Neural cell (in vitro differentiated cells): ENCODE measurements at regions not wholly inside any gene's neighbourhood (a gene's known extent, or its start where the extent isn't known, plus 50 kb on each side); places are given as distances from the start of the nearest gene placed in this dataset.

Experiments used
- H2AFZ ChIP-seq: fragments of 200-600, 300-800 bp; sonication (generic), shearing (Covaris generic); 2 replicates; pipeline ENCODE4 v1.6.0; 2014; ENCODE audit warnings: low read depth, mild to moderate bottlenecking, antibody characterized with exemption, low read length, moderate library complexity
- H3F3A ChIP-seq: fragments of 200-600 bp; shearing (Covaris generic); 2 replicates; pipeline ENCODE4 v1.6.1; 2016; ENCODE audit warnings: mild to moderate bottlenecking, moderate library complexity, mixed read lengths, antibody characterized with exemption, low read length; ENCODE audit not compliant: insufficient read depth, poor library complexity, severe bottlenecking
- H3K27ac ChIP-seq: fragments of 200-600, 300-800 bp; sonication (generic), shearing (Covaris generic); 2 replicates; pipeline ENCODE4 v1.5.1; 2014; ENCODE audit warnings: mild to moderate bottlenecking, low read length, moderate library complexity
- H3K27me3 ChIP-seq: fragments of 300-800, 200-600 bp; sonication (generic), shearing (Covaris generic); 2 replicates; pipeline ENCODE4 v1.6.0; 2014; ENCODE audit warnings: mild to moderate bottlenecking, low read depth, low read length, moderate library complexity; ENCODE audit not compliant: insufficient read depth
- H3K36me3 ChIP-seq: fragments of 300-800, 200-600 bp; sonication (generic), shearing (Covaris generic); 2 replicates; pipeline ENCODE4 v1.5.1; 2014; ENCODE audit warnings: mild to moderate bottlenecking, antibody characterized with exemption, low read length, moderate library complexity; ENCODE audit not compliant: insufficient read depth
- H3K4me2 ChIP-seq: fragments of 300-800, 200-600 bp; sonication (generic), shearing (Covaris generic); 2 replicates; pipeline ENCODE4 v1.6.0; 2014; ENCODE audit warnings: mild to moderate bottlenecking, low read length
- H3K4me3 ChIP-seq: fragments of 300-800, 200-600 bp; sonication (generic), shearing (Covaris generic); 2 replicates; pipeline ENCODE4 v1.5.1; 2014; ENCODE audit warnings: mild to moderate bottlenecking, low read length, moderate library complexity
- H3K79me2 ChIP-seq: fragments of 200-600 bp; shearing (Covaris generic); replicated peaks from 2 replicates; pipeline ENCODE4 v1.6.0; 2014; ENCODE audit warnings: mild to moderate bottlenecking, low read length, moderate library complexity; ENCODE audit not compliant: insufficient read depth
- H3K9ac ChIP-seq: fragments of 300-800, 200-600 bp; sonication (generic), shearing (Covaris generic); 2 replicates; pipeline ENCODE4 v1.6.1; 2016; ENCODE audit warnings: mild to moderate bottlenecking, low read length, mixed read lengths
- H3K9me2 ChIP-seq: fragments of 200-600 bp; shearing (Covaris generic); 2 replicates; pipeline ENCODE4 v1.6.1; 2016; ENCODE audit warnings: mild to moderate bottlenecking, low read length, mixed read lengths; ENCODE audit not compliant: insufficient read depth
- H3K9me3 ChIP-seq: fragments of 200-600, 300-800 bp; sonication (generic), shearing (Covaris generic); 2 replicates; pipeline ENCODE4 v1.6.1; 2016; ENCODE audit warnings: mild to moderate bottlenecking, mixed run types, low read length, moderate library complexity, mixed read lengths
- H4K20me1 ChIP-seq: fragments of 200-600 bp; shearing (Covaris generic); 2 replicates; pipeline ENCODE4 v1.6.1; 2016; ENCODE audit warnings: mild to moderate bottlenecking, mixed run types; ENCODE audit not compliant: insufficient read depth
- EP300 ChIP-seq: fragments of 450-650 bp; conservative IDR thresholded peaks from 2 replicates; pipeline ENCODE4 v1.6.1; 2014; ENCODE audit warnings: antibody characterized with exemption, mild to moderate bottlenecking, moderate library complexity; ENCODE audit not compliant: poor library complexity, severe bottlenecking
- EZH2 ChIP-seq: fragments of 200-600, 300-800 bp; shearing (Covaris generic), sonication (generic); IDR thresholded peaks from 2 replicates; pipeline ENCODE4 v1.6.1; 2014; ENCODE audit warnings: antibody characterized with exemption, low read length, borderline replicate concordance, mild to moderate bottlenecking; ENCODE audit not compliant: insufficient read depth, poor library complexity, severe bottlenecking
- MXI1 ChIP-seq: fragments of 450-650 bp; conservative IDR thresholded peaks from 2 replicates; pipeline ENCODE4 v1.6.1; 2014; ENCODE audit warnings: antibody characterized with exemption, mild to moderate bottlenecking; ENCODE audit not compliant: poor library complexity, severe bottlenecking
- POLR2AphosphoS5 ChIP-seq: IDR thresholded peaks from 2 replicates; pipeline ENCODE4 v1.6.1; 2012
- RAD21 ChIP-seq: fragments of 450-650 bp; conservative IDR thresholded peaks from 2 replicates; pipeline ENCODE4 v1.6.1; 2014; ENCODE audit warnings: antibody characterized with exemption, mild to moderate bottlenecking, moderate library complexity
- SMC3 ChIP-seq: fragments of 450-650 bp; conservative IDR thresholded peaks from 2 replicates; pipeline ENCODE4 v1.6.1; 2014; ENCODE audit warnings: antibody characterized with exemption, mild to moderate bottlenecking, moderate library complexity; ENCODE audit not compliant: poor library complexity
- TAF1 ChIP-seq: IDR thresholded peaks from 2 replicates; pipeline ENCODE4 v1.6.1; 2012; ENCODE audit warnings: low read depth
- TF ChIP-seq, protein P1 (sequence below): fragments of 450-650 bp; IDR thresholded peaks from 2 replicates; pipeline ENCODE4 v1.5.1; 2014; ENCODE audit warnings: antibody characterized with exemption, mild to moderate bottlenecking, moderate library complexity; ENCODE audit not compliant: poor library complexity, severe bottlenecking
- TF ChIP-seq, protein P2 (sequence below): IDR thresholded peaks from 2 replicates; pipeline ENCODE4 v1.6.1; 2012; ENCODE audit warnings: borderline replicate concordance

DNA sequence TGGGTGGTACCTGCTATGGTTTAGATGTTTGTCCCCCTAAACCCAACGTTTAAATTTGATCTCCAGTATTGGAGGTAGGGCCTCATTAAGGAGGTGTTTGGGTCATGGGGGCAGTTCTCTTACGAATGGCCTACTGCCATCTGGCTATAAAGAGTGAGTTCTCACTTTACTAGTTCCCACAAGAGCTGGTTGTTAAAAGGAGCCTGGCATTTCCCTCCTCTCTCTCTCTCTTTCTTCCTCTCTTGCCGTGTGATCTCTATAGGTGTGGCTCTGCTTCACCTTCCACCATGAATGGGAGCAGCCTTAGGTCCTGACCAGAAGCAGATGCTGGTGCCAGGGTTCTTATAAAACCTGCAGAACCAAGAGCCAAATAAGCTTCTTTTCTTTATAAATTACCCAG, 193.2 kb upstream of the CDH6 start:
- no peak overlapping the region for H3K4me2 ChIP-seq
- H3K36me3 ChIP-seq = no peaks in the 10 kb centered on the region
- H3K9me3 ChIP-seq = no peaks in the 10 kb centered on the region
- TF ChIP-seq, protein P1, sequence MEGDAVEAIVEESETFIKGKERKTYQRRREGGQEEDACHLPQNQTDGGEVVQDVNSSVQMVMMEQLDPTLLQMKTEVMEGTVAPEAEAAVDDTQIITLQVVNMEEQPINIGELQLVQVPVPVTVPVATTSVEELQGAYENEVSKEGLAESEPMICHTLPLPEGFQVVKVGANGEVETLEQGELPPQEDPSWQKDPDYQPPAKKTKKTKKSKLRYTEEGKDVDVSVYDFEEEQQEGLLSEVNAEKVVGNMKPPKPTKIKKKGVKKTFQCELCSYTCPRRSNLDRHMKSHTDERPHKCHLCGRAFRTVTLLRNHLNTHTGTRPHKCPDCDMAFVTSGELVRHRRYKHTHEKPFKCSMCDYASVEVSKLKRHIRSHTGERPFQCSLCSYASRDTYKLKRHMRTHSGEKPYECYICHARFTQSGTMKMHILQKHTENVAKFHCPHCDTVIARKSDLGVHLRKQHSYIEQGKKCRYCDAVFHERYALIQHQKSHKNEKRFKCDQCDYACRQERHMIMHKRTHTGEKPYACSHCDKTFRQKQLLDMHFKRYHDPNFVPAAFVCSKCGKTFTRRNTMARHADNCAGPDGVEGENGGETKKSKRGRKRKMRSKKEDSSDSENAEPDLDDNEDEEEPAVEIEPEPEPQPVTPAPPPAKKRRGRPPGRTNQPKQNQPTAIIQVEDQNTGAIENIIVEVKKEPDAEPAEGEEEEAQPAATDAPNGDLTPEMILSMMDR = no peak
- TF ChIP-seq, protein P2, sequence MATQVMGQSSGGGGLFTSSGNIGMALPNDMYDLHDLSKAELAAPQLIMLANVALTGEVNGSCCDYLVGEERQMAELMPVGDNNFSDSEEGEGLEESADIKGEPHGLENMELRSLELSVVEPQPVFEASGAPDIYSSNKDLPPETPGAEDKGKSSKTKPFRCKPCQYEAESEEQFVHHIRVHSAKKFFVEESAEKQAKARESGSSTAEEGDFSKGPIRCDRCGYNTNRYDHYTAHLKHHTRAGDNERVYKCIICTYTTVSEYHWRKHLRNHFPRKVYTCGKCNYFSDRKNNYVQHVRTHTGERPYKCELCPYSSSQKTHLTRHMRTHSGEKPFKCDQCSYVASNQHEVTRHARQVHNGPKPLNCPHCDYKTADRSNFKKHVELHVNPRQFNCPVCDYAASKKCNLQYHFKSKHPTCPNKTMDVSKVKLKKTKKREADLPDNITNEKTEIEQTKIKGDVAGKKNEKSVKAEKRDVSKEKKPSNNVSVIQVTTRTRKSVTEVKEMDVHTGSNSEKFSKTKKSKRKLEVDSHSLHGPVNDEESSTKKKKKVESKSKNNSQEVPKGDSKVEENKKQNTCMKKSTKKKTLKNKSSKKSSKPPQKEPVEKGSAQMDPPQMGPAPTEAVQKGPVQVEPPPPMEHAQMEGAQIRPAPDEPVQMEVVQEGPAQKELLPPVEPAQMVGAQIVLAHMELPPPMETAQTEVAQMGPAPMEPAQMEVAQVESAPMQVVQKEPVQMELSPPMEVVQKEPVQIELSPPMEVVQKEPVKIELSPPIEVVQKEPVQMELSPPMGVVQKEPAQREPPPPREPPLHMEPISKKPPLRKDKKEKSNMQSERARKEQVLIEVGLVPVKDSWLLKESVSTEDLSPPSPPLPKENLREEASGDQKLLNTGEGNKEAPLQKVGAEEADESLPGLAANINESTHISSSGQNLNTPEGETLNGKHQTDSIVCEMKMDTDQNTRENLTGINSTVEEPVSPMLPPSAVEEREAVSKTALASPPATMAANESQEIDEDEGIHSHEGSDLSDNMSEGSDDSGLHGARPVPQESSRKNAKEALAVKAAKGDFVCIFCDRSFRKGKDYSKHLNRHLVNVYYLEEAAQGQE = no peak
- TF ChIP-seq TAF1 (no peak), POLR2AphosphoS5 (no peak), SMC3 (no peak), RAD21 (no peak), EP300 (no peak), MXI1 (no peak), EZH2 (no peak)
- H3K27me3 ChIP-seq = no peaks in the 10 kb centered on the region
- no peak overlapping the region for H3K4me3 ChIP-seq
- no peak overlapping the region for H3K9ac ChIP-seq
- H4K20me1 ChIP-seq = no peaks in the 10 kb centered on the region
- no peaks in the 10 kb centered on the region for H3K79me2 ChIP-seq
- H2AFZ ChIP-seq = no peak overlapping the region
- no peaks in the 10 kb centered on the region for H3K9me2 ChIP-seq
- no peaks in the 10 kb centered on the region for H3F3A ChIP-seq
- no peak overlapping the region for H3K27ac ChIP-seq

DNA sequence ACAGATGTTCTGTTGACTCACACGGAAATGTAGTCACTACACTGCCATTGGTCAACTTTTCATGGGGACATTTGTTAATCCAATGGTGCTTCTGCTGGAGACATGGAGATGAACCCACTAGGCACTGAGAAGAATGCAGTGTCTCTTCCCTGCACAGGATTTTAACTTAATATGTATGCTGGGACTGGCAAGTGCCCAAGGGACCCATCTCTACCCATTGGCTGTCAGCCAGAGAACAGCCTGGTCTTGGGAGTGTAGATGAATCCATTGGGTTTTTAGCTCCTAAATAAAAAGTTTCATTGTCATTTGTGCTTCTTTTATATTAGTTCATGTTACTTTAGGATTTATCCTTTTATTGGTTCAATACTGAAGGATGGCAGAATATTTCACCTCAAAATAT, 195.8 kb upstream of the CDH6 start:
- H3K27ac ChIP-seq = no peak overlapping the region
- no peak overlapping the region for H2AFZ ChIP-seq
- no peak overlapping the region for H3K4me2 ChIP-seq
- no peaks in the 10 kb centered on the region for H3K9me2 ChIP-seq
- no peak overlapping the region for H3K4me3 ChIP-seq
- no peaks in the 10 kb centered on the region for H3F3A ChIP-seq
- TF ChIP-seq EZH2 (no peak), EP300 (no peak), TAF1 (no peak), RAD21 (no peak), POLR2AphosphoS5 (no peak), SMC3 (no peak), MXI1 (no peak)
- TF ChIP-seq, protein P2 = no peak
- TF ChIP-seq, protein P1 = no peak
- H3K36me3 ChIP-seq = no peaks in the 10 kb centered on the region
- no peaks in the 10 kb centered on the region for H3K79me2 ChIP-seq
- no peaks in the 10 kb centered on the region for H4K20me1 ChIP-seq
- H3K27me3 ChIP-seq = no peaks in the 10 kb centered on the region
- no peaks in the 10 kb centered on the region for H3K9me3 ChIP-seq
- H3K9ac ChIP-seq = no peak overlapping the region
